DND-41 (cell line): ENCODE measurements at regions not wholly inside any gene's neighbourhood (a gene's known extent, or its start where the extent isn't known, plus 50 kb on each side); places are given as distances from the start of the nearest gene placed in this dataset.

Experiments
- ATAC-seq: fragments of 200-7000 bp; cut with Tn5 transposase; 3 replicates; pipeline ENCODE4 v1.9.1; 2021; ENCODE audit warnings: low read depth; ENCODE audit not compliant: insufficient read depth
- DNase-seq: peaks from one replicate; pipeline ENCODE4 v3.0.0-alpha.2; 2020
- H2AFZ ChIP-seq: 2 replicates; pipeline ENCODE4 v1.6.0; 2012; ENCODE audit warnings: low read depth, low read length
- H3K27ac ChIP-seq: 2 replicates; pipeline ENCODE4 v1.5.1; 2012; ENCODE audit warnings: low read length, inconsistent platforms
- H3K27me3 ChIP-seq: fragments of 200-600 bp; sonication (generic); 2 replicates; pipeline ENCODE4 v1.6.0; 2012; ENCODE audit warnings: low read length, mild to moderate bottlenecking, inconsistent platforms; ENCODE audit not compliant: insufficient read depth, poor library complexity
- H3K36me3 ChIP-seq: 2 replicates; pipeline ENCODE4 v1.5.1; 2012; ENCODE audit warnings: low read length, inconsistent platforms; ENCODE audit not compliant: insufficient read depth
- H3K4me1 ChIP-seq: 2 replicates; pipeline ENCODE4 v1.5.1; 2012; ENCODE audit warnings: mild to moderate bottlenecking, low read length; ENCODE audit not compliant: insufficient read depth
- H3K4me2 ChIP-seq: 2 replicates; pipeline ENCODE4 v1.6.0; 2012; ENCODE audit warnings: mild to moderate bottlenecking, moderate library complexity, low read length, inconsistent platforms; ENCODE audit not compliant: insufficient read depth
- H3K4me3 ChIP-seq, 2 experiments: fragments of 200-600 bp in 1 of 2; shearing (Covaris generic) in 1 of 2; 2 replicates each; pipeline ENCODE4 v1.5.1; 2012 to 2016; ENCODE audit warnings: inconsistent platforms in 2 of 2, low read length in 2 of 2, mild to moderate bottlenecking in 2 of 2, low read depth in 1 of 2, moderate library complexity in 1 of 2
- H3K79me2 ChIP-seq: 2 replicates; pipeline ENCODE4 v1.6.0; 2012; ENCODE audit warnings: low read length, inconsistent platforms; ENCODE audit not compliant: insufficient read depth
- H3K9ac ChIP-seq: 2 replicates; pipeline ENCODE4 v1.6.0; 2012; ENCODE audit warnings: low read depth, mild to moderate bottlenecking, inconsistent platforms, low read length, moderate library complexity
- H3K9me3 ChIP-seq: 2 replicates; pipeline ENCODE4 v1.5.1; 2012; ENCODE audit warnings: low read length, moderate library complexity, mild to moderate bottlenecking, inconsistent platforms; ENCODE audit not compliant: insufficient read depth, severe bottlenecking
- H4K20me1 ChIP-seq: 2 replicates; pipeline ENCODE4 v1.6.0; 2012; ENCODE audit warnings: low read length; ENCODE audit not compliant: insufficient read depth
- CTCF ChIP-seq: IDR thresholded peaks from 2 replicates; pipeline ENCODE4 v1.5.1; 2012; ENCODE audit warnings: borderline replicate concordance, low read length, moderate library complexity, mild to moderate bottlenecking; ENCODE audit not compliant: poor library complexity, severe bottlenecking; ENCODE audit errors: extremely low read depth
- EZH2 ChIP-seq: IDR thresholded peaks from 3 replicates; pipeline ENCODE4 v1.6.1; 2012; ENCODE audit warnings: borderline replicate concordance, low read depth, mild to moderate bottlenecking, moderate library complexity, low read length, inconsistent platforms; ENCODE audit not compliant: severe bottlenecking

- Histone ChIP-seq H3K9ac (no peak overlapping the region), H3K4me3 (no peak overlapping the region), H3K4me2 (no peak overlapping the region), H3K4me1 (peaks cover 16% of the 10 kb centered on the region), H3K27ac (no peak overlapping the region), H2AFZ (peak overlapping the region; percentile 55; the same call in 1 of the 2 replicates), H3K27me3 (no peaks in the 10 kb centered on the region), H4K20me1 (no peaks in the 10 kb centered on the region), H3K79me2 (no peaks in the 10 kb centered on the region), H3K9me3 (no peaks in the 10 kb centered on the region), H3K36me3 (no peaks in the 10 kb centered on the region)
- no peak for DNase-seq
- TF ChIP-seq CTCF: no peak
- no peak for TF ChIP-seq EZH2
- no peak for ATAC-seq
Observed at GRCh38 chr3:82973791-82974190, 1212.3 kb upstream of the GBE1 start.

- H3K36me3 ChIP-seq: no peaks in the 10 kb centered on the region
- no peak overlapping the region for H3K4me2 ChIP-seq
- peaks cover 5% of the 10 kb centered on the region for H3K9me3 ChIP-seq
- no peak for ATAC-seq
- no peak overlapping the region for H3K4me3 ChIP-seq
- DNase-seq: no peak
- TF ChIP-seq CTCF: no peak
- TF ChIP-seq EZH2: no peak
- H3K79me2 ChIP-seq: no peaks in the 10 kb centered on the region
- no peak overlapping the region for H2AFZ ChIP-seq
- H3K27ac ChIP-seq: no peak overlapping the region
- H3K9ac ChIP-seq: no peak overlapping the region
- no peaks in the 10 kb centered on the region for H3K27me3 ChIP-seq
- H4K20me1 ChIP-seq: no peaks in the 10 kb centered on the region
- peaks cover 9% of the 10 kb centered on the region for H3K4me1 ChIP-seq
Observed at GRCh38 chr3:82960379-82960778, 1198.9 kb upstream of the GBE1 start.

- peaks cover 23% of the 10 kb centered on the region for H3K9me3 ChIP-seq
- H2AFZ ChIP-seq: no peak overlapping the region
- H3K9ac ChIP-seq: no peak overlapping the region
- no peaks in the 10 kb centered on the region for H3K36me3 ChIP-seq
- no peaks in the 10 kb centered on the region for H3K79me2 ChIP-seq
- DNase-seq (no peak), ATAC-seq (no peak)
- H3K27me3 ChIP-seq: no peaks in the 10 kb centered on the region
- H3K4me1 ChIP-seq: peaks cover 5% of the 10 kb centered on the region
- TF ChIP-seq EZH2 (no peak), CTCF (no peak)
- no peak overlapping the region for H3K4me3 ChIP-seq
- no peak overlapping the region for H3K4me2 ChIP-seq
- no peak overlapping the region for H3K27ac ChIP-seq
- no peaks in the 10 kb centered on the region for H4K20me1 ChIP-seq
Observed at GRCh38 chr3:82957696-82958095, 1196.3 kb upstream of the GBE1 start.

- Histone ChIP-seq H3K27ac (no peak overlapping the region), H3K4me1 (peaks cover 4% of the 10 kb centered on the region; the same call in 1 of the 2 replicates), H3K79me2 (no peaks in the 10 kb centered on the region), H4K20me1 (no peaks in the 10 kb centered on the region), H3K4me2 (no peak overlapping the region), H2AFZ (no peak overlapping the region), H3K36me3 (no peaks in the 10 kb centered on the region), H3K9ac (no peak overlapping the region), H3K9me3 (peaks cover 25% of the 10 kb centered on the region), H3K4me3 (no peak overlapping the region), H3K27me3 (no peaks in the 10 kb centered on the region)
- DNase-seq: no peak
- no peak for ATAC-seq
- TF ChIP-seq CTCF: no peak
- TF ChIP-seq EZH2: no peak
Observed at GRCh38 chr3:82957079-82957478, 1195.6 kb upstream of the GBE1 start.
